K562 (cell line): ENCODE measurements at regions not wholly inside any gene's neighbourhood (a gene's known extent, or its start where the extent isn't known, plus 50 kb on each side); places are given as distances from the start of the nearest gene placed in this dataset.

Source experiments
- BACH1 ChIP-seq: fragments of 200-800 bp; sonication (Bioruptor generic); IDR thresholded peaks from 2 replicates; pipeline ENCODE4 v1.6.1; 2016; ENCODE audit warnings: missing genetic modification characterization, missing compliant biosample characterization
- BHLHE40 ChIP-seq: IDR thresholded peaks from 2 replicates; pipeline ENCODE4 v1.6.1; 2011; ENCODE audit warnings: low read length, improper control_type of control experiment
- CBX2 ChIP-seq: fragments of 200-600 bp; sonication (generic); IDR thresholded peaks from one replicate; pipeline ENCODE4 v1.6.1; 2012; ENCODE audit warnings: mild to moderate bottlenecking, low read length, inconsistent platforms; ENCODE audit not compliant: insufficient read depth, poor library complexity, severe bottlenecking
- PCBP1 ChIP-seq: fragments of 200-400 bp; formaldehyde crosslinking; IDR thresholded peaks from 2 replicates; pipeline ENCODE4 v1.6.1; 2018; ENCODE audit warnings: mild to moderate bottlenecking, low read depth, low read length; ENCODE audit not compliant: poor library complexity, severe bottlenecking
- POLR2A ChIP-seq: fragments of 450-650 bp; conservative IDR thresholded peaks from 2 replicates; pipeline ENCODE4 v1.6.1; 2016
- POLR2AphosphoS5 ChIP-seq: IDR thresholded peaks from 2 replicates; pipeline ENCODE4 v1.6.1; 2011; ENCODE audit warnings: mild to moderate bottlenecking, low read depth, low read length, moderate library complexity; ENCODE audit not compliant: control insufficient read depth, insufficient read depth
- SAP30 ChIP-seq: fragments of 200-600 bp; sonication (generic); IDR thresholded peaks from 2 replicates; pipeline ENCODE4 v1.6.1; 2012; ENCODE audit warnings: borderline replicate concordance, low read depth, mild to moderate bottlenecking, moderate library complexity, low read length, control low read depth, inconsistent platforms; ENCODE audit not compliant: insufficient read depth, poor library complexity, severe bottlenecking
- SMAD1 ChIP-seq: fragments of 150-350 bp; IDR thresholded peaks from 2 replicates; pipeline ENCODE4 v1.6.1; 2014; ENCODE audit warnings: low read length, low read depth; ENCODE audit not compliant: partially characterized antibody
- ZNF586 ChIP-seq: fragments of 450-650 bp; formaldehyde crosslinking; conservative IDR thresholded peaks from 2 replicates; pipeline ENCODE4 v1.4.0; 2020; ENCODE audit warnings: mild to moderate bottlenecking, moderate library complexity
- TF ChIP-seq, protein P1 (sequence below), 3 experiments: IDR thresholded peaks in 2 of 3; conservative IDR thresholded peaks in 1 of 3; 2 replicates each; pipeline ENCODE4 v1.5.1; 2011 to 2012; ENCODE audit warnings: low read length in 3 of 3, mild to moderate bottlenecking in 3 of 3, control low read depth in 2 of 3, improper control_type of control experiment in 1 of 3, inconsistent platforms in 1 of 3, low read depth in 1 of 3, mixed read lengths in 1 of 3, moderate library complexity in 1 of 3; ENCODE audit not compliant: insufficient read depth in 2 of 3

DNA sequence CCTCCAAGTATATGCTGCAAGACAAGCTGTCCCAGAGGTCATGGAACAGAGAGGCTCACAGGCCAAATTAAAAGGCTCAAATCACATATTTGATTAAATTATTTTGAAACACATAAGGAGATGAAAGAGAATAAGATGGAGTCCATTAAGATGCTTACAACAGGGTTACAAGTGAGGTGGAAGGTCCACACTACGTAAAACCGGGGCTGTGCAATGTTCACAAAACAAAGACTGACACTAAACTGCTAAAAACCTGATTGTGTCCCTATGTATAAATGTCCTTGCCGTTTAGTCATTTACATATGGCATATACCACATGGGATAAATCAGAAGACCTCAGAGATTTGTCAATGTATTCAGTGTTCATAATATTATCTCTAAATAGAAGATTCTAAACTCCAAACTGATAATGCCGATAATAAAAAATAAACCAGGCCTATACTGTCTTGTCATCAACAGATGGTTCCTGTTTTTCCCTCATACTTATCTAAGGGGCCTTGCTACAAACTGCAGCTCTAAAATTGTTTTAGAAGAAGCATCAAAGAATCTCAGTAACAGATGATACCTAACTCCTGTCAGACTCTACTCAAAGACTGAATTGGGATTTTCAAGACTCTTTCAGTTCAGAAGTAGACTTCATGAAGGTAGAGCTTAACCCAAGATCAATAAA is 51.8 kb upstream of the RIPOR2 start:
- no peak for TF ChIP-seq PCBP1
- TF ChIP-seq POLR2A = no peak
- TF ChIP-seq POLR2AphosphoS5 = no peak
- TF ChIP-seq, protein P1, sequence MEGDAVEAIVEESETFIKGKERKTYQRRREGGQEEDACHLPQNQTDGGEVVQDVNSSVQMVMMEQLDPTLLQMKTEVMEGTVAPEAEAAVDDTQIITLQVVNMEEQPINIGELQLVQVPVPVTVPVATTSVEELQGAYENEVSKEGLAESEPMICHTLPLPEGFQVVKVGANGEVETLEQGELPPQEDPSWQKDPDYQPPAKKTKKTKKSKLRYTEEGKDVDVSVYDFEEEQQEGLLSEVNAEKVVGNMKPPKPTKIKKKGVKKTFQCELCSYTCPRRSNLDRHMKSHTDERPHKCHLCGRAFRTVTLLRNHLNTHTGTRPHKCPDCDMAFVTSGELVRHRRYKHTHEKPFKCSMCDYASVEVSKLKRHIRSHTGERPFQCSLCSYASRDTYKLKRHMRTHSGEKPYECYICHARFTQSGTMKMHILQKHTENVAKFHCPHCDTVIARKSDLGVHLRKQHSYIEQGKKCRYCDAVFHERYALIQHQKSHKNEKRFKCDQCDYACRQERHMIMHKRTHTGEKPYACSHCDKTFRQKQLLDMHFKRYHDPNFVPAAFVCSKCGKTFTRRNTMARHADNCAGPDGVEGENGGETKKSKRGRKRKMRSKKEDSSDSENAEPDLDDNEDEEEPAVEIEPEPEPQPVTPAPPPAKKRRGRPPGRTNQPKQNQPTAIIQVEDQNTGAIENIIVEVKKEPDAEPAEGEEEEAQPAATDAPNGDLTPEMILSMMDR (IDR thresholded peaks at IDR 0.05 in 2 of 3, conservative IDR thresholded peaks at IDR 0.05 in 1 of 3; ENCODE audit: insufficient read depth in 2 of 3, low read depth in 1 of 3, low read length in 3 of 3) = no peak
- no peak for TF ChIP-seq CBX2
- TF ChIP-seq SAP30 = no peak
- no peak for TF ChIP-seq SMAD1
- no peak for TF ChIP-seq BHLHE40
- TF ChIP-seq BACH1 (tag) = no peak
- no peak for TF ChIP-seq ZNF586 (CRISPR knock-in tag)
